ENCODE measurements at regions not wholly inside any gene's neighbourhood (a gene's known extent, or its start where the extent isn't known, plus 50 kb on each side); places are given as distances from the start of the nearest gene placed in this dataset.

DNA sequence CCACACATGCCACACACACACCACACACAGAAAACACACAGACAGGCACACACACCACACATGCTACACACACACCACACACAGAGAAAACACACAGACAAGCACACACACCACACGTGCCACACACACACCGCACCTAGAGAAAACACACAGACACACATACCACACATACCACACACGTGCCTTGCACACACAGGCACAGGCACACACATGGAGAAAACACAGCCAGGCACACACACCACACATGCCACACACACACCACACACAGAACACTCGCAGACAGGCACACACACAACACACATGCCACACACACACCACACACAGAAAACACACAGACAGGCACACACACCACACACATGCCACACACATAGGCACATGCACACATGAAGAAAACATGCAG, 242.1 kb upstream of the MYT1L start:
- WGBS, 2 donors = 78 to 80% methylated on average over 4 of the region's 4 CpGs
- no peak for TF ChIP-seq POLR2A (IDR thresholded peaks at IDR 0.05)
- TF ChIP-seq, protein P1, sequence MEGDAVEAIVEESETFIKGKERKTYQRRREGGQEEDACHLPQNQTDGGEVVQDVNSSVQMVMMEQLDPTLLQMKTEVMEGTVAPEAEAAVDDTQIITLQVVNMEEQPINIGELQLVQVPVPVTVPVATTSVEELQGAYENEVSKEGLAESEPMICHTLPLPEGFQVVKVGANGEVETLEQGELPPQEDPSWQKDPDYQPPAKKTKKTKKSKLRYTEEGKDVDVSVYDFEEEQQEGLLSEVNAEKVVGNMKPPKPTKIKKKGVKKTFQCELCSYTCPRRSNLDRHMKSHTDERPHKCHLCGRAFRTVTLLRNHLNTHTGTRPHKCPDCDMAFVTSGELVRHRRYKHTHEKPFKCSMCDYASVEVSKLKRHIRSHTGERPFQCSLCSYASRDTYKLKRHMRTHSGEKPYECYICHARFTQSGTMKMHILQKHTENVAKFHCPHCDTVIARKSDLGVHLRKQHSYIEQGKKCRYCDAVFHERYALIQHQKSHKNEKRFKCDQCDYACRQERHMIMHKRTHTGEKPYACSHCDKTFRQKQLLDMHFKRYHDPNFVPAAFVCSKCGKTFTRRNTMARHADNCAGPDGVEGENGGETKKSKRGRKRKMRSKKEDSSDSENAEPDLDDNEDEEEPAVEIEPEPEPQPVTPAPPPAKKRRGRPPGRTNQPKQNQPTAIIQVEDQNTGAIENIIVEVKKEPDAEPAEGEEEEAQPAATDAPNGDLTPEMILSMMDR (IDR thresholded peaks at IDR 0.05) = no peak
- intact Hi-C loops (cut with DNase I) = no loop called here
- H3K4me3 ChIP-seq = no peak overlapping the region
- no peaks in the 10 kb centered on the region for H3K27me3 ChIP-seq
- DNase-seq = no peak
- H3K27ac ChIP-seq = no peak overlapping the region
- H3K36me3 ChIP-seq (replicated peaks in 1 of 2; ENCODE audit: insufficient read depth in 1 of 2, low read depth in 2 of 2) = no peaks in the 10 kb centered on the region
- ATAC-seq = no peak
- peaks cover 7% of the 10 kb centered on the region for H3K4me1 ChIP-seq
- H3K9me3 ChIP-seq = no peaks in the 10 kb centered on the region

- TF ChIP-seq POLR2A (IDR thresholded peaks at IDR 0.05) = no peak
- TF ChIP-seq, protein P1 (IDR thresholded peaks at IDR 0.05) = no peak
- Histone ChIP-seq H3K4me3 (no peak overlapping the region), H3K4me1 (peaks cover 7% of the 10 kb centered on the region), H3K36me3 (replicated peaks in 1 of 2; ENCODE audit: insufficient read depth in 1 of 2, low read depth in 2 of 2) (no peaks in the 10 kb centered on the region), H3K9me3 (no peaks in the 10 kb centered on the region), H3K27ac (no peak overlapping the region), H3K27me3 (no peaks in the 10 kb centered on the region)
- no peak for DNase-seq
- WGBS, 2 donors = 77 to 82% methylated on average over 25 of the region's 25 CpGs
- intact Hi-C loops (cut with DNase I) = no loop called here
- no peak for ATAC-seq
Measured at GRCh38 chr2:2572393-2573204, 241.5 kb upstream of the MYT1L start.

- TF ChIP-seq, protein P1 (IDR thresholded peaks at IDR 0.05) = no peak
- no peak for TF ChIP-seq POLR2A (IDR thresholded peaks at IDR 0.05)
- intact Hi-C loops (cut with DNase I) = no loop called here
- Histone ChIP-seq H3K4me3 (no peak overlapping the region), H3K4me1 (no peaks in the 10 kb centered on the region), H3K27me3 (no peaks in the 10 kb centered on the region), H3K36me3 (replicated peaks in 1 of 2; ENCODE audit: insufficient read depth in 1 of 2, low read depth in 2 of 2) (no peaks in the 10 kb centered on the region), H3K27ac (no peak overlapping the region), H3K9me3 (no peaks in the 10 kb centered on the region)
- DNase-seq (no peak), ATAC-seq (no peak)
- 83 to 86% methylated on average over 34 to 38 of the region's 41 CpGs for WGBS, 2 donors
Measured at GRCh38 chr2:2571301-2572150, 240.5 kb upstream of the MYT1L start.

GRCh38 chr2:2570871-2571270, 239.8 kb upstream of the MYT1L start:
- DNase-seq = no peak
- no peaks in the 10 kb centered on the region for H3K36me3 ChIP-seq (replicated peaks in 1 of 2; ENCODE audit: insufficient read depth in 1 of 2, low read depth in 2 of 2)
- intact Hi-C loops (cut with DNase I) = no loop called here
- TF ChIP-seq POLR2A (IDR thresholded peaks at IDR 0.05) = no peak
- TF ChIP-seq, protein P1 (IDR thresholded peaks at IDR 0.05) = no peak
- no peaks in the 10 kb centered on the region for H3K27me3 ChIP-seq
- no peaks in the 10 kb centered on the region for H3K4me1 ChIP-seq
- WGBS, 2 donors = 89% methylated on average over 5 of the region's 5 CpGs; no CpG with 5 or more reads in 1 of the 2 donors
- no peak overlapping the region for H3K27ac ChIP-seq
- no peaks in the 10 kb centered on the region for H3K9me3 ChIP-seq
- no peak overlapping the region for H3K4me3 ChIP-seq
- ATAC-seq = no peak

All from body of pancreas (tissue), 4 donors.